Natural killer cell (primary cell): ENCODE measurements at regions not wholly inside any gene's neighbourhood (a gene's known extent, or its start where the extent isn't known, plus 50 kb on each side); places are given as distances from the start of the nearest gene placed in this dataset.

ENCODE experiments used
- ATAC-seq, 3 donors: fragments of 150-1000 bp in 2 of 3; fragments of 200-7000 bp in 1 of 3; cut with Tn5 transposase; 1 replicate in 1 of 3; 2 replicates in 2 of 3; pipeline ENCODE4 v1.10.0; 2021; ENCODE audit warnings: mild to moderate bottlenecking in 2 of 3, moderate library complexity in 2 of 3
- DNase-seq, 2 donors: peaks; one replicate each; pipeline versions ENCODE4 v3.0.0 to v3.0.0-alpha.2; 2013 to 2021; ENCODE audit warnings: mixed read lengths in 1 of 2
- H3K27ac ChIP-seq: one replicate; pipeline ENCODE4 v1.5.1; 2013; ENCODE audit warnings: mild to moderate bottlenecking, low read length
- H3K27me3 ChIP-seq: one replicate; pipeline ENCODE4 v1.6.1; 2013; ENCODE audit warnings: low read length; ENCODE audit not compliant: control insufficient read depth, insufficient read depth
- H3K36me3 ChIP-seq: one replicate; pipeline ENCODE4 v1.6.1; 2013; ENCODE audit warnings: low read length; ENCODE audit not compliant: control insufficient read depth, insufficient read depth
- H3K4me1 ChIP-seq: one replicate; pipeline ENCODE4 v1.6.1; 2013; ENCODE audit warnings: low read length; ENCODE audit not compliant: control insufficient read depth, insufficient read depth
- H3K4me3 ChIP-seq: one replicate; pipeline ENCODE4 v1.5.1; 2013; ENCODE audit warnings: low read length
- H3K9me3 ChIP-seq: one replicate; pipeline ENCODE4 v1.6.1; 2013; ENCODE audit warnings: low read length; ENCODE audit not compliant: control insufficient read depth, insufficient read depth
- H3K27ac Mint-ChIP-seq, 2 donors: one replicate each; pipeline ENCODE4 v1.8.0; 2022; ENCODE audit warnings: mild to moderate bottlenecking in 2 of 2, mixed read lengths in 2 of 2, moderate library complexity in 1 of 2
- H3K27me3 Mint-ChIP-seq, 2 donors: one replicate each; pipeline ENCODE4 v1.8.0; 2022; ENCODE audit warnings: low read depth in 2 of 2, mixed read lengths in 2 of 2
- H3K36me3 Mint-ChIP-seq: one replicate; pipeline ENCODE4 v1.8.0; 2022; ENCODE audit warnings: mixed read lengths
- H3K4me1 Mint-ChIP-seq, 2 donors: one replicate each; pipeline ENCODE4 v1.8.0; 2022; ENCODE audit warnings: mixed read lengths in 2 of 2
- H3K4me3 Mint-ChIP-seq: one replicate; pipeline ENCODE4 v1.8.0; 2022; ENCODE audit warnings: mild to moderate bottlenecking, moderate library complexity, mixed read lengths
- H3K9me3 Mint-ChIP-seq, 2 donors: one replicate each; pipeline ENCODE4 v1.8.0; 2022; ENCODE audit warnings: mixed read lengths in 2 of 2
- WGBS: methylation state at CpG from one replicate; pipeline ENCODE4 v1.1.7; 2013; ENCODE audit warnings: missing lambda C conversion rate; ENCODE audit not compliant: insufficient coverage; 5-methylcytosine and 5-hydroxymethylcytosine counted together
- intact Hi-C: fragments of 100-400 bp; cut with micrococcal nuclease; formaldehyde crosslinking; loops from one replicate; pipeline ENCODE4 v1.14.2; 2022
- TF ChIP-seq, protein P1 (sequence below): fragments of 200-600 bp; IDR thresholded peaks from one replicate; pipeline ENCODE4 v1.8.0; 2022; ENCODE audit warnings: antibody characterized with exemption

DNA sequence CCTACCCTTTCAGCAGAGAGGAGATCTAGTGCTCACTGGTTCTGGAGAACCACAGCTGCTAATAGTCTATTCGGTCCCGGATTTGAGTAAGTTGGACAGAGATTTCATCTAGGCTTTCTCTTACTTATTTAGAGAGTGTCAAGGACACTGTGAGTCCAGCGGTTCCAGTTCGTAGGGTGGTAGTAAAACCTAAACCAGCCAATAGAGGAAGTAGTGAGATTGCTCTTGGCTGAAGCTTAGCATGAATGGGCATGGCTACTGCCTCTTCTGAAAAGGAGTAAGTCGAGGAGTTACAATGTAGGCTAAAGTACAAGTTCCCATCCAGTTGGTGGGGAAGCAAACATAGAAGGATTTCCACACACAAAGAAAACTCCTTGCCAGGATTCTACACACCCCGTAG is 109.6 kb upstream of the MOCS2 start:
- Mint-ChIP-seq H3K36me3 (no peaks in the 10 kb centered on the region), H3K27me3 (no peaks in the 10 kb centered on the region), H3K4me1 (no peaks in the 10 kb centered on the region), H3K27ac (no peak overlapping the region), H3K4me3 (no peak overlapping the region), H3K9me3 (peaks cover 2% of the 10 kb centered on the region in 2 donors)
- intact Hi-C loops, result no loop called here
- ATAC-seq, result no peak
- Histone ChIP-seq H3K9me3 (no peaks in the 10 kb centered on the region), H3K27me3 (no peaks in the 10 kb centered on the region), H3K4me3 (no peak overlapping the region), H3K36me3 (no peaks in the 10 kb centered on the region), H3K27ac (no peak overlapping the region), H3K4me1 (no peaks in the 10 kb centered on the region)
- WGBS, result 95% methylated on average over 6 of the region's 6 CpGs
- TF ChIP-seq, protein P1, sequence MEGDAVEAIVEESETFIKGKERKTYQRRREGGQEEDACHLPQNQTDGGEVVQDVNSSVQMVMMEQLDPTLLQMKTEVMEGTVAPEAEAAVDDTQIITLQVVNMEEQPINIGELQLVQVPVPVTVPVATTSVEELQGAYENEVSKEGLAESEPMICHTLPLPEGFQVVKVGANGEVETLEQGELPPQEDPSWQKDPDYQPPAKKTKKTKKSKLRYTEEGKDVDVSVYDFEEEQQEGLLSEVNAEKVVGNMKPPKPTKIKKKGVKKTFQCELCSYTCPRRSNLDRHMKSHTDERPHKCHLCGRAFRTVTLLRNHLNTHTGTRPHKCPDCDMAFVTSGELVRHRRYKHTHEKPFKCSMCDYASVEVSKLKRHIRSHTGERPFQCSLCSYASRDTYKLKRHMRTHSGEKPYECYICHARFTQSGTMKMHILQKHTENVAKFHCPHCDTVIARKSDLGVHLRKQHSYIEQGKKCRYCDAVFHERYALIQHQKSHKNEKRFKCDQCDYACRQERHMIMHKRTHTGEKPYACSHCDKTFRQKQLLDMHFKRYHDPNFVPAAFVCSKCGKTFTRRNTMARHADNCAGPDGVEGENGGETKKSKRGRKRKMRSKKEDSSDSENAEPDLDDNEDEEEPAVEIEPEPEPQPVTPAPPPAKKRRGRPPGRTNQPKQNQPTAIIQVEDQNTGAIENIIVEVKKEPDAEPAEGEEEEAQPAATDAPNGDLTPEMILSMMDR, result no peak
- no peak for DNase-seq

DNA sequence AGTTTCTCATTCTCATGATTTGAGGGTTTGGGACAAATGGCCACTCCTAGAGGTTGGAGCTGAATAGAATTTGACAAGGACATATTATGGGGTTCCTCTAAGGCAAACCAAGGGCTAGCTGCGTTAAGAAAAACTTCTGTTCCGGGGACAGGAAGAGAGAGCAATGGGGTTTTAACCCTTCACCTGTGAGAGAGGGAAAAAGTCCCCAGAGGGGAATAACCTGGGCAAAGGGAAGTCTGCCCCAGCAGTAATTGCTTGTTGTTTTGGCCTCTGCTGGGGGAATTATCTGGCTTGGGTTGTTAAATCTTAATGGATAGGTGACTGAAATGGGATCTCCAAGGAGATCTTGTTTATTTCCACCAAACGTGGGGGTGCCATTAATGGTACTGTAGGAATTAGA is 110.1 kb upstream of the MOCS2 start:
- WGBS, result 84% methylated on average over 3 of the region's 3 CpGs
- no peak for DNase-seq
- Histone ChIP-seq H3K27ac (no peak overlapping the region), H3K4me3 (no peak overlapping the region), H3K9me3 (no peaks in the 10 kb centered on the region), H3K27me3 (no peaks in the 10 kb centered on the region), H3K4me1 (no peaks in the 10 kb centered on the region), H3K36me3 (no peaks in the 10 kb centered on the region)
- no peak for ATAC-seq
- intact Hi-C loops, result no loop called here
- H3K27ac Mint-ChIP-seq, result no peak overlapping the region
- H3K36me3 Mint-ChIP-seq, result no peaks in the 10 kb centered on the region
- TF ChIP-seq, protein P1, result no peak
- H3K9me3 Mint-ChIP-seq, result peaks cover 2% of the 10 kb centered on the region in 2 donors
- H3K4me3 Mint-ChIP-seq, result no peak overlapping the region
- no peaks in the 10 kb centered on the region for H3K27me3 Mint-ChIP-seq
- no peaks in the 10 kb centered on the region for H3K4me1 Mint-ChIP-seq

DNA sequence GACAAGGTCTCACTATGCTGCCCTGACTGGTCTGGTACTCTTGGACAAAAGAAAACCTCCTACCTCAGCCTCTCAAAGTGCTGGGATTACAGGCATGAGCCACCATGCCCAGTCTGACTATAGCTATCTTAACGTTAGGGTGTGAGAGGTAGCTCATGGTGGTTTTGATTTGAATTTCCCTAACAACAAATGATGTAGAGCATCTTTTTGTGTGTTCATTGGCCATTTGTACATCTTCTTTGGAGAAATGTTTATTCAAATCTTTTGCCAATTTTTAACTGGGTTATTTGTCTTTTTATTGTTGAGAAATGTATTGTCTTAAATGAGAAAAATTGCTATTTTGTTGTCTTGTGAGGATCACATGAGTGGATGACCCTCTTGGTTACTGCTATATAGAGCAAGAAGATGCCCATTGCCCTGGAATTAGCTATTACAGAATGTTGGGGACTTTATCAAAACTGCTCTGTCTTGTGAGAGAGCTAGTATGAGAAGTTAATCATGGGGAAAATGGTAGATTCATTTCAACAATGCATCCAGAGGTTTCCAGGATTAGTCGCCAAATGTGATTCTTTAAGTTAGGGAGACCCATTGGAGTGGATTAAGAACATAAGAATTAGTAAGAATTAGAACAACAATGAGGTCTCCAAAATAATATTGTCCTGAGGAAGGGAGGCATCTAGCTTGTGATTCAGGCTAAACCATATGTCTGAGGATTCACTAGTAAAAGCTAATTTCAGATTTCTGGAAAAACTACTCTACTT is 124.3 kb upstream of the MOCS2 start:
- no peaks in the 10 kb centered on the region for H3K36me3 ChIP-seq
- ATAC-seq (no peak), DNase-seq (no peak)
- no peak overlapping the region for H3K4me3 ChIP-seq
- intact Hi-C loops, result no loop called here
- no peaks in the 10 kb centered on the region for H3K4me1 ChIP-seq
- H3K9me3 ChIP-seq, result no peaks in the 10 kb centered on the region
- Mint-ChIP-seq H3K4me3 (no peak overlapping the region), H3K36me3 (no peaks in the 10 kb centered on the region), H3K9me3 (peaks cover 0 to under 1% of the 10 kb centered on the region in 2 donors), H3K4me1 (no peaks in the 10 kb centered on the region), H3K27me3 (no peaks in the 10 kb centered on the region), H3K27ac (no peak overlapping the region)
- WGBS, result 96% methylated on average over 2 of the region's 2 CpGs
- TF ChIP-seq, protein P1, result no peak
- no peak overlapping the region for H3K27ac ChIP-seq
- H3K27me3 ChIP-seq, result no peaks in the 10 kb centered on the region

DNA sequence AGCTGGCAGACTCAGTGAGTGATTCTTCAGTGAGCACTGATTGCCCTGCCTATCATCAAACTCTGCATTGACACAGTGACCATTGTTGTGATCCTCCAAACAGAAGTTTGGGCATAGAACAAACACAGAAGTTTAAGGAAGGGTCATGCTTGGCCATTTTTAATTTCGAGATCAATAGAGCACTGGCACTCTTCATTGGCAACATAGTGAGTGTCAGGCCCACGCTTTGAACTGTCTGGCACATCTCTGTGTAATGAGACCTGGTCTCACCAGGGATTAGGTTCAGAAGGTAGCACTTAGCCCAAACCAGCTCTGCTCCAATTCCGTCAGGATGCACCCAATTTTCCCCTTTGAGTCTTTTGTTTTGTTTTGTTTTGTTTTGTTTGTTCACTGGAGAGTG is 127.1 kb upstream of the MOCS2 start:
- no peaks in the 10 kb centered on the region for H3K9me3 ChIP-seq
- intact Hi-C loops, result no loop called here
- WGBS, result 91% methylated on average over 3 of the region's 3 CpGs
- H3K4me1 ChIP-seq, result no peaks in the 10 kb centered on the region
- Mint-ChIP-seq H3K27ac (no peak overlapping the region), H3K36me3 (no peaks in the 10 kb centered on the region), H3K4me1 (no peaks in the 10 kb centered on the region), H3K27me3 (no peaks in the 10 kb centered on the region), H3K9me3 (peaks cover 0 to 2% of the 10 kb centered on the region in 2 donors), H3K4me3 (no peak overlapping the region)
- no peaks in the 10 kb centered on the region for H3K36me3 ChIP-seq
- TF ChIP-seq, protein P1, result no peak
- H3K4me3 ChIP-seq, result no peak overlapping the region
- ATAC-seq (no peak), DNase-seq (no peak)
- no peaks in the 10 kb centered on the region for H3K27me3 ChIP-seq
- H3K27ac ChIP-seq, result no peak overlapping the region
